ENCODE measurements at regions not wholly inside any gene's neighbourhood (a gene's known extent, or its start where the extent isn't known, plus 50 kb on each side); places are given as distances from the start of the nearest gene placed in this dataset.

GRCh38 chr12:93316623-93316971, 61.1 kb upstream of the NUDT4 start:
- H3K36me3 ChIP-seq: no peaks in the 10 kb centered on the region
- intact Hi-C loops (cut with micrococcal nuclease): no loop called here

GRCh38 chr12:93317227-93317626, 60.5 kb upstream of the NUDT4 start:
- intact Hi-C loops (cut with micrococcal nuclease): no loop called here
- no peak for TF ChIP-seq CTCF (IDR thresholded peaks at IDR 0.05; ENCODE audit: borderline replicate concordance)
- H3K36me3 ChIP-seq: no peaks in the 10 kb centered on the region

More at GRCh38 chr12:93316623-93316971, 61.1 kb upstream of the NUDT4 start:
- H3K4me3 ChIP-seq: no peak overlapping the region
- H3K27me3 ChIP-seq (ENCODE audit: low read depth): no peaks in the 10 kb centered on the region
- peak overlapping the region; percentile 15 for H3K27ac ChIP-seq (replicated peaks)
- peaks cover 17% of the 10 kb centered on the region for H3K4me1 ChIP-seq
- no peaks in the 10 kb centered on the region for H3K9me3 ChIP-seq (replicated peaks)
- DNase-seq: no peak
- no peak for TF ChIP-seq CTCF (IDR thresholded peaks at IDR 0.05; ENCODE audit: borderline replicate concordance)

GRCh38 chr12:93318720-93319522, 58.8 kb upstream of the NUDT4 start:
- TF ChIP-seq CTCF (IDR thresholded peaks at IDR 0.05; ENCODE audit: borderline replicate concordance): no peak
- Histone ChIP-seq H3K27ac (replicated peaks) (no peak overlapping the region), H3K4me1 (peaks cover 19% of the 10 kb centered on the region), H3K27me3 (ENCODE audit: low read depth) (no peaks in the 10 kb centered on the region), H3K9me3 (replicated peaks) (no peaks in the 10 kb centered on the region), H3K36me3 (no peaks in the 10 kb centered on the region), H3K4me3 (no peak overlapping the region)
- DNase-seq: no peak
- intact Hi-C loops (cut with micrococcal nuclease): no loop called here

More at GRCh38 chr12:93317227-93317626, 60.5 kb upstream of the NUDT4 start:
- Histone ChIP-seq H3K4me1 (peaks cover 17% of the 10 kb centered on the region), H3K9me3 (replicated peaks) (no peaks in the 10 kb centered on the region), H3K27me3 (ENCODE audit: low read depth) (no peaks in the 10 kb centered on the region), H3K4me3 (no peak overlapping the region), H3K27ac (replicated peaks) (no peak overlapping the region)
- DNase-seq: no peak

GRCh38 chr12:93319523-93320050, 58.1 kb upstream of the NUDT4 start:
- Histone ChIP-seq H3K9me3 (replicated peaks) (no peaks in the 10 kb centered on the region), H3K27me3 (ENCODE audit: low read depth) (no peaks in the 10 kb centered on the region), H3K4me1 (peaks cover 21% of the 10 kb centered on the region), H3K36me3 (no peaks in the 10 kb centered on the region), H3K27ac (replicated peaks) (no peak overlapping the region), H3K4me3 (no peak overlapping the region)
- intact Hi-C loops (cut with micrococcal nuclease): no loop called here
- DNase-seq: no peak
- TF ChIP-seq CTCF (IDR thresholded peaks at IDR 0.05; ENCODE audit: borderline replicate concordance): no peak

- H3K9me3 ChIP-seq (replicated peaks): no peaks in the 10 kb centered on the region
- no peak for TF ChIP-seq CTCF (IDR thresholded peaks at IDR 0.05; ENCODE audit: borderline replicate concordance)
- peaks cover 13% of the 10 kb centered on the region for H3K4me1 ChIP-seq
- intact Hi-C loops (cut with micrococcal nuclease): no loop called here
- DNase-seq: no peak
- no peaks in the 10 kb centered on the region for H3K36me3 ChIP-seq
- H3K27me3 ChIP-seq (ENCODE audit: low read depth): no peaks in the 10 kb centered on the region
- H3K27ac ChIP-seq (replicated peaks): no peak overlapping the region
- no peak overlapping the region for H3K4me3 ChIP-seq
Observed at GRCh38 chr12:93322784-93323183, 54.9 kb upstream of the NUDT4 start.
